Transverse colon (tissue), 4 donors: ENCODE measurements at regions not wholly inside any gene's neighbourhood (a gene's known extent, or its start where the extent isn't known, plus 50 kb on each side); places are given as distances from the start of the nearest gene placed in this dataset.

ENCODE experiments used
- POLR2AphosphoS5 ChIP-seq, 3 donors: sonication (generic); formaldehyde crosslinking; IDR thresholded peaks; one replicate each; pipeline ENCODE4 v1.6.1; 2016; ENCODE audit warnings: antibody characterized with exemption in 3 of 3
- TF ChIP-seq, protein P1 (sequence below), 5 experiments: fragments of 200-600 bp in 3 of 5; fragments of 450-650 bp in 2 of 5; sonication (generic) in 3 of 5; IDR thresholded peaks; 1 replicate in 2 of 5; 2 replicates in 3 of 5; pipeline ENCODE4 v1.5.1; 2016 to 2017; ENCODE audit warnings: antibody characterized with exemption in 5 of 5, inconsistent platforms in 3 of 5, mild to moderate bottlenecking in 2 of 5, moderate library complexity in 1 of 5

DNA sequence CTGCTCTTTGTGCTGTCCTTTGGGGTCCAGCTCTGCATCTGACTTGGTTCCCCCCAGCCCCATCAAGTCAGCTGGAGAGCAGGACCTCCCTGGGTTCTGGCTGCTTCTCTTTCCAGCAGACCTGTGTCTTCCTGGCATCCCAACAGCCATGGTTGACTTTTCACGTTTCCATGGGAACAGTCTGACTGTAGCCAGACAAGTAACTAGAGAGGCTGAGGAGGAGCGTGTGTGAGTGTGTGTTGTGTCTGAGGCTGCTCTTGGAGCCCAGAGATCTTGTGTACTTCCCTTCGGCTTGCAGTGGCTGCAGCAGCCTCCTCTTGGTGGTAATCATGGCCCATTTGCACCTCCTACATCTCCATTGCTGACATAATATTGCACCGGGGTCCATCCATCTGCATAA is 332.0 kb downstream of the RPS24 start:
- TF ChIP-seq, protein P1, sequence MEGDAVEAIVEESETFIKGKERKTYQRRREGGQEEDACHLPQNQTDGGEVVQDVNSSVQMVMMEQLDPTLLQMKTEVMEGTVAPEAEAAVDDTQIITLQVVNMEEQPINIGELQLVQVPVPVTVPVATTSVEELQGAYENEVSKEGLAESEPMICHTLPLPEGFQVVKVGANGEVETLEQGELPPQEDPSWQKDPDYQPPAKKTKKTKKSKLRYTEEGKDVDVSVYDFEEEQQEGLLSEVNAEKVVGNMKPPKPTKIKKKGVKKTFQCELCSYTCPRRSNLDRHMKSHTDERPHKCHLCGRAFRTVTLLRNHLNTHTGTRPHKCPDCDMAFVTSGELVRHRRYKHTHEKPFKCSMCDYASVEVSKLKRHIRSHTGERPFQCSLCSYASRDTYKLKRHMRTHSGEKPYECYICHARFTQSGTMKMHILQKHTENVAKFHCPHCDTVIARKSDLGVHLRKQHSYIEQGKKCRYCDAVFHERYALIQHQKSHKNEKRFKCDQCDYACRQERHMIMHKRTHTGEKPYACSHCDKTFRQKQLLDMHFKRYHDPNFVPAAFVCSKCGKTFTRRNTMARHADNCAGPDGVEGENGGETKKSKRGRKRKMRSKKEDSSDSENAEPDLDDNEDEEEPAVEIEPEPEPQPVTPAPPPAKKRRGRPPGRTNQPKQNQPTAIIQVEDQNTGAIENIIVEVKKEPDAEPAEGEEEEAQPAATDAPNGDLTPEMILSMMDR (IDR thresholded peaks at IDR 0.05), result no peak
- no peak for TF ChIP-seq POLR2AphosphoS5 (IDR thresholded peaks at IDR 0.05)
